IMR-90 (cell line): ENCODE measurements at regions not wholly inside any gene's neighbourhood (a gene's known extent, or its start where the extent isn't known, plus 50 kb on each side); places are given as distances from the start of the nearest gene placed in this dataset.

Source experiments
- ATAC-seq: fragments of 200-7000 bp; cut with Tn5 transposase; 2 replicates; pipeline ENCODE4 v1.9.1; 2020; ENCODE audit warnings: low read depth, mild to moderate bottlenecking, moderate library complexity
- BruUV-seq: library from RNA; stranded (reverse); fragments of 400-500 nt; replicated peaks from 2 replicates; lab custom pipeline; 2021; lab: Mats Ljungman, UMichigan
- CTCF ChIA-PET: fragments of 300-600 bp; formaldehyde crosslinking; extraction: SDS; loops from one replicate; lab custom pipeline; 2021; ENCODE audit warnings: antibody characterized with exemption; lab: Yijun Ruan, JAX
- POLR2A ChIA-PET: fragments of 300-600 bp; sonication (Branson Sonifier 250); formaldehyde crosslinking; loops from one replicate; lab custom pipeline; 2022; ENCODE audit warnings: antibody characterized with exemption; ENCODE audit not compliant: unreplicated experiment; lab: Charles Lee
- DNase-seq: peaks from one replicate; pipeline ENCODE4 v3.0.0; 2013
- H2AFZ ChIP-seq: replicated peaks from 2 replicates; pipeline ENCODE3; 2013; ENCODE audit warnings: low read length, mild to moderate bottlenecking; ENCODE audit not compliant: poor library complexity
- H2AK5ac ChIP-seq: 2 replicates; pipeline ENCODE4 v1.6.1; 2013; ENCODE audit warnings: low read depth, low read length, inconsistent platforms
- H2AK9ac ChIP-seq: replicated peaks from 2 replicates; pipeline ENCODE3; 2013; ENCODE audit warnings: mild to moderate bottlenecking, low read depth, low read length, moderate library complexity; ENCODE audit not compliant: poor library complexity
- H2BK120ac ChIP-seq: 2 replicates; pipeline ENCODE4 v1.6.1; 2013; ENCODE audit warnings: low read depth, low read length, inconsistent platforms
- H2BK15ac ChIP-seq: 3 replicates; pipeline ENCODE4 v1.6.1; 2013; ENCODE audit warnings: low read depth, low read length, inconsistent platforms
- H2BK20ac ChIP-seq: 2 replicates; pipeline ENCODE4 v1.6.1; 2013; ENCODE audit warnings: low read depth, mild to moderate bottlenecking, inconsistent platforms, low read length, moderate library complexity
- H2BK5ac ChIP-seq: 2 replicates; pipeline ENCODE4 v1.6.1; 2013; ENCODE audit warnings: mild to moderate bottlenecking, low read depth, low read length, inconsistent platforms; ENCODE audit not compliant: poor library complexity, severe bottlenecking
- H3K14ac ChIP-seq: replicated peaks from 2 replicates; pipeline ENCODE4 v1.6.1; 2013; ENCODE audit warnings: low read depth, low read length, inconsistent platforms
- H3K18ac ChIP-seq: 2 replicates; pipeline ENCODE4 v1.6.1; 2013; ENCODE audit warnings: low read depth, low read length, control low read depth
- H3K23ac ChIP-seq: 2 replicates; pipeline ENCODE4 v1.6.1; 2013; ENCODE audit warnings: low read depth, low read length, inconsistent platforms
- H3K27ac ChIP-seq: 2 replicates; pipeline ENCODE4 v1.5.1; 2013; ENCODE audit warnings: mild to moderate bottlenecking, control low read depth, low read length; ENCODE audit not compliant: insufficient read depth
- H3K27me3 ChIP-seq: 2 replicates; pipeline ENCODE4 v1.6.1; 2013; ENCODE audit warnings: low read length; ENCODE audit not compliant: control insufficient read depth, insufficient read depth
- H3K36me3 ChIP-seq: 2 replicates; pipeline ENCODE4 v1.6.1; 2013; ENCODE audit warnings: low read length, mixed read lengths; ENCODE audit not compliant: control insufficient read depth, insufficient read depth
- H3K4ac ChIP-seq: 2 replicates; pipeline ENCODE4 v1.6.1; 2013; ENCODE audit warnings: low read depth, low read length, inconsistent platforms
- H3K4me1 ChIP-seq: 2 replicates; pipeline ENCODE4 v1.6.1; 2013; ENCODE audit warnings: low read length, mixed read lengths; ENCODE audit not compliant: control insufficient read depth, insufficient read depth
- H3K4me2 ChIP-seq: 2 replicates; pipeline ENCODE4 v1.6.1; 2013; ENCODE audit warnings: low read depth, mild to moderate bottlenecking, control low read depth, low read length, moderate library complexity
- H3K4me3 ChIP-seq: 2 replicates; pipeline ENCODE4 v1.5.1; 2013; ENCODE audit warnings: low read depth, mild to moderate bottlenecking, control low read depth, low read length, moderate library complexity; ENCODE audit not compliant: insufficient read depth
- H3K56ac ChIP-seq: 2 replicates; pipeline ENCODE4 v1.6.1; 2013; ENCODE audit warnings: low read length, inconsistent platforms; ENCODE audit not compliant: insufficient read depth; ENCODE audit errors: extremely low read depth
- H3K79me1 ChIP-seq, 2 experiments: 2 replicates each; pipeline ENCODE4 v1.6.1; 2013; ENCODE audit warnings: low read length in 2 of 2, inconsistent platforms in 1 of 2, low read depth in 1 of 2
- H3K9ac ChIP-seq: 2 replicates; pipeline ENCODE4 v1.6.1; 2013; ENCODE audit warnings: low read depth, low read length, control low read depth
- H3K9me1 ChIP-seq: 2 replicates; pipeline ENCODE4 v1.6.1; 2013; ENCODE audit warnings: low read length, inconsistent platforms; ENCODE audit not compliant: insufficient read depth
- H3K9me3 ChIP-seq: 2 replicates; pipeline ENCODE4 v1.6.1; 2013; ENCODE audit warnings: low read length; ENCODE audit not compliant: control insufficient read depth, insufficient read depth
- H4K20me1 ChIP-seq: 2 replicates; pipeline ENCODE4 v1.6.1; 2013; ENCODE audit warnings: low read length, inconsistent platforms; ENCODE audit not compliant: insufficient read depth
- H4K5ac ChIP-seq: 2 replicates; pipeline ENCODE4 v1.6.1; 2013; ENCODE audit warnings: mild to moderate bottlenecking, low read depth, low read length, control low read depth
- H4K8ac ChIP-seq, 2 experiments: 2 replicates each; pipeline ENCODE4 v1.6.1; 2013; ENCODE audit warnings: low read depth in 2 of 2, low read length in 2 of 2, control low read depth in 1 of 2, inconsistent platforms in 1 of 2
- H4K91ac ChIP-seq: 2 replicates; pipeline ENCODE4 v1.6.1; 2013; ENCODE audit warnings: low read depth, low read length, inconsistent platforms; ENCODE audit not compliant: insufficient read depth
- CEBPB ChIP-seq: IDR thresholded peaks from 2 replicates; pipeline ENCODE4 v1.6.1; 2012; ENCODE audit warnings: low read depth, low read length, improper control_type of control experiment
- CTCF ChIP-seq: conservative IDR thresholded peaks from 2 replicates; pipeline ENCODE4 v1.5.1; 2012; ENCODE audit warnings: mild to moderate bottlenecking, low read depth, low read length, improper control_type of control experiment
- ELK1 ChIP-seq: fragments of 150-350 bp; IDR thresholded peaks from 2 replicates; pipeline ENCODE4 v1.6.1; 2016; ENCODE audit warnings: low read depth, mild to moderate bottlenecking, low read length, moderate library complexity, borderline replicate concordance
- FOS ChIP-seq: fragments of 150-350 bp; IDR thresholded peaks from 2 replicates; pipeline ENCODE4 v1.6.1; 2016; ENCODE audit warnings: low read depth, low read length
- MAFK ChIP-seq: IDR thresholded peaks from 2 replicates; pipeline ENCODE4 v1.6.1; 2012; ENCODE audit warnings: low read depth, low read length, improper control_type of control experiment
- MAZ ChIP-seq: IDR thresholded peaks from 2 replicates; pipeline ENCODE4 v1.6.1; 2012; ENCODE audit warnings: low read depth, mild to moderate bottlenecking, low read length, improper control_type of control experiment, moderate library complexity, borderline replicate concordance
- MXI1 ChIP-seq: IDR thresholded peaks from 2 replicates; pipeline ENCODE4 v1.6.1; 2012; ENCODE audit warnings: low read depth, mild to moderate bottlenecking, low read length, moderate library complexity, borderline replicate concordance
- NFE2L2 ChIP-seq: fragments of 150-350 bp; IDR thresholded peaks from 2 replicates; pipeline ENCODE4 v1.6.1; 2016; ENCODE audit warnings: low read depth, mild to moderate bottlenecking, low read length
- RAD21 ChIP-seq: IDR thresholded peaks from 2 replicates; pipeline ENCODE4 v1.6.1; 2012; ENCODE audit warnings: low read length, improper control_type of control experiment
- RCOR1 ChIP-seq: IDR thresholded peaks from 2 replicates; pipeline ENCODE4 v1.6.1; 2012; ENCODE audit warnings: mild to moderate bottlenecking, low read length, improper control_type of control experiment; ENCODE audit not compliant: insufficient replicate concordance
- SMC3 ChIP-seq: fragments of 150-350 bp; IDR thresholded peaks from 2 replicates; pipeline ENCODE4 v1.6.1; 2016; ENCODE audit warnings: low read depth, mild to moderate bottlenecking, antibody characterized with exemption, low read length, moderate library complexity
- USF2 ChIP-seq: fragments of 150-350 bp; IDR thresholded peaks from 2 replicates; pipeline ENCODE4 v1.6.1; 2017; ENCODE audit warnings: mild to moderate bottlenecking, antibody characterized with exemption, low read length, low read depth
- WGBS, 2 experiments: methylation state at CpG; one replicate each; pipeline versions ENCODE4 v1.1.5 to v1.1.7; 2013; ENCODE audit warnings: missing lambda C conversion rate in 2 of 2; ENCODE audit not compliant: insufficient read length in 1 of 2; ENCODE audit errors: extremely low coverage in 2 of 2; 5-methylcytosine and 5-hydroxymethylcytosine counted together
- dilution Hi-C: fragments of 300-500 bp; cut with HindIII; formaldehyde crosslinking; loops from one replicate; pipeline ENCODE4 v1.14.3; 2018; ENCODE audit warnings: low sequenced_read_pairs; ENCODE audit not compliant: unreplicated experiment
- in situ Hi-C: fragments of 300-500 bp; cut with MboI; formaldehyde crosslinking; loops from 3 replicates; pipeline ENCODE4 v1.14.3; 2019; ENCODE audit warnings: low sequenced_read_pairs, inconsistent platforms, mixed read lengths
- intact Hi-C: fragments of 100-400 bp; cut with micrococcal nuclease; formaldehyde crosslinking; loops from 2 replicates; pipeline ENCODE4 v1.10.0; 2022

- H3K4me1 ChIP-seq, result peaks cover 2% of the 10 kb centered on the region; the same call in 1 of the 2 replicates
- in situ Hi-C loops, result loop anchor here (25.0 kb wide), 1 partner anchor 387 kb away; the partner anchor contains the start of gene ACVR1C
- dilution Hi-C loops, result no loop called here
These were observed 77.3 kb upstream of the UPP2 start for GRCh38 chr2:158024288-158024898.

More at GRCh38 chr2:158024288-158024898, 77.3 kb upstream of the UPP2 start:
- no peak overlapping the region for H2AFZ ChIP-seq
- H3K18ac ChIP-seq, result no peak overlapping the region
- H3K56ac ChIP-seq, result no peak overlapping the region
- no peak overlapping the region for H3K4me3 ChIP-seq
- no peaks in the 10 kb centered on the region for H3K9me1 ChIP-seq
- no peak overlapping the region for H2BK5ac ChIP-seq
- H2AK9ac ChIP-seq, result no peak overlapping the region
- H4K91ac ChIP-seq, result no peak overlapping the region
- DNase-seq, result peak; percentile 31
- H3K23ac ChIP-seq, result no peak overlapping the region
- no peak overlapping the region for H2AK5ac ChIP-seq
- H3K9me3 ChIP-seq, result no peaks in the 10 kb centered on the region
- CTCF ChIA-PET, result interaction anchor here (0.6 to 1.9 kb wide), 15 partner anchors 10 to 745 kb away, joined by 3 to 14 read pairs (median 4); no protein-coding TSS in a partner anchor
- intact Hi-C loops, result loop anchor here (1.0 to 2.0 kb wide), 3 partner anchors 432 to 730 kb away; partner anchors contain the start of genes CCDC148 and PKP4
- H4K8ac ChIP-seq, result no peak overlapping the region
- H4K5ac ChIP-seq, result no peak overlapping the region
- no peaks in the 10 kb centered on the region for H4K20me1 ChIP-seq
- H3K27ac ChIP-seq, result no peak overlapping the region
- no peaks in the 10 kb centered on the region for H3K36me3 ChIP-seq
- peaks cover 6% of the 10 kb centered on the region; the same call in 1 of the 2 replicates for H3K27me3 ChIP-seq
- no peak overlapping the region for H2BK20ac ChIP-seq
- no peak overlapping the region for H2BK15ac ChIP-seq
- H3K4ac ChIP-seq, result no peak overlapping the region
- no peak overlapping the region for H2BK120ac ChIP-seq
- BruUV-seq, result no TSS peak
- H3K79me1 ChIP-seq, result no peaks in the 10 kb centered on the region
- no CpG with 5 or more reads among the region's 4 CpGs for WGBS, 2 experiments
- POLR2A ChIA-PET, result interaction anchor here (0.7 kb wide), 1 partner anchor 332 kb away, joined by 3 read pairs; no protein-coding TSS in a partner anchor
- TF ChIP-seq SMC3, result peak; percentile 77
- no peak for TF ChIP-seq RCOR1
- TF ChIP-seq RAD21, result peak; percentile 70
- TF ChIP-seq USF2, result no peak
- no peak for TF ChIP-seq MAZ
- no peak for TF ChIP-seq CEBPB
- no peak for TF ChIP-seq MAFK
- TF ChIP-seq ELK1, result no peak
- peak; percentile 82 for TF ChIP-seq CTCF
- no peak for TF ChIP-seq NFE2L2
- TF ChIP-seq MXI1, result no peak
- TF ChIP-seq FOS, result no peak
- ATAC-seq, result peak; percentile 76
- no peak overlapping the region for H3K9ac ChIP-seq
- H3K4me2 ChIP-seq, result no peak overlapping the region
- no peak overlapping the region for H3K14ac ChIP-seq
